H9 (cell line): ENCODE measurements at regions not wholly inside any gene's neighbourhood (a gene's known extent, or its start where the extent isn't known, plus 50 kb on each side); places are given as distances from the start of the nearest gene placed in this dataset.

Experiments
- DNase-seq: peaks from one replicate; pipeline ENCODE4 v3.0.0-alpha.2; 2017
- H2AFZ ChIP-seq: one replicate; pipeline ENCODE4 v1.6.1; 2013; ENCODE audit warnings: mild to moderate bottlenecking, low read length, control low read depth, moderate library complexity
- H2AK5ac ChIP-seq: 2 replicates; pipeline ENCODE4 v1.6.1; 2013; ENCODE audit warnings: low read length, control low read depth, mixed read lengths; ENCODE audit not compliant: insufficient read length
- H2BK120ac ChIP-seq: one replicate; pipeline ENCODE4 v1.6.1; 2013; ENCODE audit warnings: low read depth, mild to moderate bottlenecking, low read length, control low read depth, inconsistent platforms; ENCODE audit not compliant: poor library complexity, severe bottlenecking
- H2BK12ac ChIP-seq: 2 replicates; pipeline ENCODE4 v1.6.1; 2013; ENCODE audit warnings: low read length, control low read depth, mixed read lengths, low read depth; ENCODE audit not compliant: insufficient read length
- H2BK15ac ChIP-seq: 2 replicates; pipeline ENCODE4 v1.6.1; 2013; ENCODE audit warnings: low read depth, low read length, control low read depth
- H2BK20ac ChIP-seq: one replicate; pipeline ENCODE4 v1.6.1; 2013; ENCODE audit warnings: low read depth, mild to moderate bottlenecking, low read length, control low read depth, inconsistent platforms; ENCODE audit not compliant: poor library complexity, severe bottlenecking
- H2BK5ac ChIP-seq: 2 replicates; pipeline ENCODE4 v1.6.1; 2013; ENCODE audit warnings: low read length, control low read depth, mixed read lengths; ENCODE audit not compliant: insufficient read length
- H3K14ac ChIP-seq: 2 replicates; pipeline ENCODE4 v1.6.1; 2013; ENCODE audit warnings: low read length, control low read depth; ENCODE audit not compliant: insufficient read depth
- H3K18ac ChIP-seq: 2 replicates; pipeline ENCODE4 v1.6.1; 2013; ENCODE audit warnings: low read depth, mild to moderate bottlenecking, mixed read lengths, low read length, control low read depth; ENCODE audit not compliant: insufficient read length
- H3K23ac ChIP-seq: 2 replicates; pipeline ENCODE4 v1.6.1; 2013; ENCODE audit warnings: low read length, control low read depth, mixed read lengths, low read depth; ENCODE audit not compliant: insufficient read length
- H3K23me2 ChIP-seq: 2 replicates; pipeline ENCODE4 v1.6.1; 2013; ENCODE audit warnings: low read depth, mild to moderate bottlenecking, mixed read lengths, low read length, control low read depth; ENCODE audit not compliant: insufficient read length, poor library complexity, severe bottlenecking
- H3K27ac ChIP-seq: 2 replicates; pipeline ENCODE4 v1.5.1; 2013; ENCODE audit warnings: low read length, control low read depth, mixed read lengths, low read depth; ENCODE audit not compliant: insufficient read length
- H3K27me3 ChIP-seq: 2 replicates; pipeline ENCODE4 v1.6.1; 2013; ENCODE audit warnings: low read length, control low read depth, inconsistent platforms; ENCODE audit not compliant: insufficient read depth
- H3K4ac ChIP-seq: 2 replicates; pipeline ENCODE4 v1.6.1; 2013; ENCODE audit warnings: low read depth, mild to moderate bottlenecking, control low read depth, inconsistent platforms, low read length, moderate library complexity
- H3K4me1 ChIP-seq: 2 replicates; pipeline ENCODE4 v1.6.1; 2013; ENCODE audit warnings: low read length, control low read depth, inconsistent platforms; ENCODE audit not compliant: insufficient read depth
- H3K4me2 ChIP-seq: 2 replicates; pipeline ENCODE4 v1.6.1; 2013; ENCODE audit warnings: low read length, control low read depth, mixed read lengths; ENCODE audit not compliant: insufficient read length, insufficient read depth
- H3K56ac ChIP-seq: 2 replicates; pipeline ENCODE4 v1.6.1; 2013; ENCODE audit warnings: low read depth, mild to moderate bottlenecking, mixed read lengths, low read length, control low read depth; ENCODE audit not compliant: insufficient read length
- H3K79me1 ChIP-seq: 2 replicates; pipeline ENCODE4 v1.6.1; 2013; ENCODE audit warnings: low read depth, mild to moderate bottlenecking, moderate library complexity, low read length, control low read depth, inconsistent platforms; ENCODE audit not compliant: insufficient read depth, poor library complexity, severe bottlenecking
- H3K79me2 ChIP-seq: 2 replicates; pipeline ENCODE4 v1.6.1; 2013; ENCODE audit warnings: low read length, control low read depth, inconsistent platforms; ENCODE audit not compliant: insufficient read depth
- H3K9ac ChIP-seq: 2 replicates; pipeline ENCODE4 v1.6.1; 2013; ENCODE audit warnings: low read length, control low read depth, mixed read lengths; ENCODE audit not compliant: insufficient read length; ENCODE audit errors: extremely low read depth
- H3K9me3 ChIP-seq: one replicate; pipeline ENCODE4 v1.6.1; 2013; ENCODE audit warnings: low read depth, low read length, inconsistent platforms; ENCODE audit not compliant: control insufficient read depth
- H3T11ph ChIP-seq: one replicate; pipeline ENCODE4 v1.6.1; 2013; ENCODE audit warnings: mild to moderate bottlenecking, low read length, control low read depth, inconsistent platforms
- H4K20me1 ChIP-seq: one replicate; pipeline ENCODE4 v1.6.1; 2013; ENCODE audit not compliant: control insufficient read depth, insufficient read length, insufficient read depth
- H4K5ac ChIP-seq: 2 replicates; pipeline ENCODE4 v1.6.1; 2013; ENCODE audit warnings: low read depth, mild to moderate bottlenecking, mixed read lengths, low read length, control low read depth; ENCODE audit not compliant: insufficient read length
- H4K8ac ChIP-seq: replicated peaks from 2 replicates; pipeline ENCODE4 v1.6.1; 2013; ENCODE audit warnings: low read length, control low read depth, mixed read lengths, low read depth; ENCODE audit not compliant: insufficient read length
- H4K91ac ChIP-seq: 2 replicates; pipeline ENCODE4 v1.6.1; 2013; ENCODE audit warnings: low read depth, mild to moderate bottlenecking, moderate library complexity, mixed read lengths, low read length, control low read depth; ENCODE audit not compliant: insufficient read length
- H3K27ac Mint-ChIP-seq, 3 experiments: 2 replicates in 2 of 3; 3 replicates in 1 of 3; pipeline ENCODE4 v1.8.0; 2020 to 2021; ENCODE audit warnings: mixed read lengths in 3 of 3, mild to moderate bottlenecking in 1 of 3, moderate library complexity in 1 of 3
- H3K27me3 Mint-ChIP-seq: 2 replicates; pipeline ENCODE4 v1.8.0; 2021; ENCODE audit warnings: low read depth, mild to moderate bottlenecking, moderate library complexity, mixed read lengths
- H3K36me3 Mint-ChIP-seq, 3 experiments: 2 replicates in 2 of 3; 3 replicates in 1 of 3; pipeline ENCODE4 v1.8.0; 2020 to 2021; ENCODE audit warnings: low read depth in 3 of 3, mixed read lengths in 3 of 3; ENCODE audit not compliant: insufficient read depth in 1 of 3
- H3K4me1 Mint-ChIP-seq, 2 experiments: 2 replicates each; pipeline ENCODE4 v1.8.0; 2020; ENCODE audit warnings: mixed read lengths in 2 of 2
- H3K4me3 Mint-ChIP-seq, 2 experiments: 2 replicates in 1 of 2; 3 replicates in 1 of 2; pipeline ENCODE4 v1.8.0; 2020 to 2021; ENCODE audit warnings: mild to moderate bottlenecking in 2 of 2, mixed read lengths in 2 of 2, moderate library complexity in 1 of 2
- H3K9me3 Mint-ChIP-seq, 2 experiments: 2 replicates in 1 of 2; 3 replicates in 1 of 2; pipeline ENCODE4 v1.8.0; 2020; ENCODE audit warnings: mild to moderate bottlenecking in 2 of 2, mixed read lengths in 2 of 2, moderate library complexity in 1 of 2
- CTCF ChIP-seq: fragments of 200-600 bp; sonication (generic); conservative IDR thresholded peaks from 3 replicates; pipeline ENCODE4 v1.8.0; 2021; ENCODE audit warnings: antibody characterized with exemption, mild to moderate bottlenecking

DNA sequence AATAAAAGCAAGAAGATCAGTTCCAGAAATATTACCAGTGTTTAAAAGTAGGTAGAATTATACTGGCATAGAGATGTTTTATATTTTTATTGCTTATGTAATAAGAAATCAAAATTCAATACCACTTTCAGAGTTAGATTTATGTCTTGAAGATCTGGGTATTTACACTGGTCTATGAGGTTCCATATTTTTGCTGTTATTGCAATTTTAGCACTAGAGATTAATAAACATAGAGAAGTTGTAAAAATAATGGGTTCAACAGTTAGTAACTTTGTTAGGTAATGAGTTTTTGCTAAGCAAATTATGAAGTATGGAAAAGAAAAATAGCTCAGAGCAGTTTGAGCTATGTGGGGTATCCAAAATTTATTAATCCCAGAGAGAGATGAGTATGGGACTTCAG, 188.1 kb downstream of the SYT10 start:
- H3K4me1 ChIP-seq: no peaks in the 10 kb centered on the region
- no peak for TF ChIP-seq CTCF
- no peaks in the 10 kb centered on the region for H4K20me1 ChIP-seq
- no peak overlapping the region for H3K4me3 Mint-ChIP-seq
- no peaks in the 10 kb centered on the region for H3K36me3 Mint-ChIP-seq
- no peaks in the 10 kb centered on the region; a peak in 1 of 5 replicates for H3K9me3 Mint-ChIP-seq
- H3K4me1 Mint-ChIP-seq: peaks cover 0 to 9% of the 10 kb centered on the region in 2 experiments; a peak in 1 of 4 replicates
- H4K5ac ChIP-seq: no peak overlapping the region
- H3K9ac ChIP-seq: no peak overlapping the region
- no peak overlapping the region for H2BK5ac ChIP-seq
- no peak overlapping the region for H3K56ac ChIP-seq
- no peak overlapping the region for H3K4ac ChIP-seq
- H3K27ac Mint-ChIP-seq: no peak overlapping the region
- no peak overlapping the region for H4K91ac ChIP-seq
- H2BK12ac ChIP-seq: no peak overlapping the region
- no peak overlapping the region for H2AK5ac ChIP-seq
- no peak overlapping the region for H3K4me2 ChIP-seq
- no peak overlapping the region for H3K27ac ChIP-seq
- no peak overlapping the region for H3T11ph ChIP-seq
- H3K23ac ChIP-seq: no peak overlapping the region
- H3K23me2 ChIP-seq: no peaks in the 10 kb centered on the region
- no peaks in the 10 kb centered on the region for H3K79me1 ChIP-seq
- H4K8ac ChIP-seq: no peak overlapping the region
- no peaks in the 10 kb centered on the region for H3K27me3 ChIP-seq
- H3K9me3 ChIP-seq: no peaks in the 10 kb centered on the region
- H2AFZ ChIP-seq: no peak overlapping the region
- H3K14ac ChIP-seq: no peak overlapping the region
- H3K18ac ChIP-seq: no peak overlapping the region
- DNase-seq: no peak
- H2BK15ac ChIP-seq: no peak overlapping the region
- H3K79me2 ChIP-seq: no peaks in the 10 kb centered on the region
- H3K27me3 Mint-ChIP-seq: no peaks in the 10 kb centered on the region
- H2BK20ac ChIP-seq: no peak overlapping the region
- H2BK120ac ChIP-seq: no peak overlapping the region
